NT2/D1 (cell line): ENCODE measurements at regions not wholly inside any gene's neighbourhood (a gene's known extent, or its start where the extent isn't known, plus 50 kb on each side); places are given as distances from the start of the nearest gene placed in this dataset.
A peak's percentile ranks its signal among the peaks of the same experiment; 100 is the strongest.
"Not testable (repeated sequence)": the region's sequence is repeated elsewhere in the genome, so short reads cannot be mapped to it uniquely, and the experiment has no call there.

Source experiments
- DNase-seq: peaks from one replicate; pipeline ENCODE4 v3.0.0-alpha.2; 2011; ENCODE audit warnings: low read depth, low spot score
- H3K27me3 ChIP-seq: 2 replicates; pipeline ENCODE4 v1.6.0; 2011; ENCODE audit warnings: mild to moderate bottlenecking; ENCODE audit not compliant: insufficient read length, insufficient read depth
- H3K36me3 ChIP-seq: 2 replicates; pipeline ENCODE4 v1.6.1; 2011; ENCODE audit warnings: mild to moderate bottlenecking, low read length, mixed read lengths; ENCODE audit not compliant: insufficient read depth, insufficient read length
- H3K4me1 ChIP-seq: 2 replicates; pipeline ENCODE4 v1.5.1; 2011; ENCODE audit not compliant: insufficient read depth, insufficient read length
- H3K4me3 ChIP-seq: 2 replicates; pipeline ENCODE4 v1.5.1; 2011; ENCODE audit warnings: low read depth; ENCODE audit not compliant: insufficient read length
- H3K9ac ChIP-seq: 2 replicates; pipeline ENCODE4 v1.6.0; 2011; ENCODE audit warnings: low read depth; ENCODE audit not compliant: insufficient read length
- H3K9me3 ChIP-seq: 2 replicates; pipeline ENCODE4 v1.5.1; 2011; ENCODE audit warnings: mild to moderate bottlenecking, low read length; ENCODE audit not compliant: insufficient read depth
- SUZ12 ChIP-seq: IDR thresholded peaks from 2 replicates; pipeline ENCODE4 v1.6.1; 2011; ENCODE audit not compliant: insufficient read length, insufficient read depth; ENCODE audit errors: extremely low read depth
- YY1 ChIP-seq: IDR thresholded peaks from 2 replicates; pipeline ENCODE4 v1.6.1; 2011; ENCODE audit not compliant: insufficient read length, insufficient read depth
- ZNF274 ChIP-seq: IDR thresholded peaks from 2 replicates; pipeline ENCODE4 v1.6.1; 2011; ENCODE audit warnings: mild to moderate bottlenecking, low read depth, low read length

- no peak for TF ChIP-seq SUZ12
- TF ChIP-seq YY1 = no peak
- TF ChIP-seq ZNF274 = no peak
- Histone ChIP-seq H3K4me3 (no peak overlapping the region), H3K36me3 (no peaks in the 10 kb centered on the region), H3K4me1 (no peaks in the 10 kb centered on the region), H3K27me3 (no peaks in the 10 kb centered on the region), H3K9me3 (peaks cover 26% of the 10 kb centered on the region), H3K9ac (no peak overlapping the region)
- DNase-seq = no peak
Observed at GRCh38 chr2:156958374-156958773, 299.1 kb upstream of the GALNT5 start.

GRCh38 chr2:156959481-156959880 is 298.0 kb upstream of the GALNT5 start:
- TF ChIP-seq YY1 = no peak
- TF ChIP-seq ZNF274 = no peak
- TF ChIP-seq SUZ12 = no peak
- no peaks in the 10 kb centered on the region for H3K4me1 ChIP-seq
- H3K9ac ChIP-seq = no peak overlapping the region
- no peaks in the 10 kb centered on the region for H3K36me3 ChIP-seq
- H3K9me3 ChIP-seq = peaks cover 26% of the 10 kb centered on the region
- H3K27me3 ChIP-seq = no peaks in the 10 kb centered on the region
- H3K4me3 ChIP-seq = no peak overlapping the region
- DNase-seq = no peak

DNA sequence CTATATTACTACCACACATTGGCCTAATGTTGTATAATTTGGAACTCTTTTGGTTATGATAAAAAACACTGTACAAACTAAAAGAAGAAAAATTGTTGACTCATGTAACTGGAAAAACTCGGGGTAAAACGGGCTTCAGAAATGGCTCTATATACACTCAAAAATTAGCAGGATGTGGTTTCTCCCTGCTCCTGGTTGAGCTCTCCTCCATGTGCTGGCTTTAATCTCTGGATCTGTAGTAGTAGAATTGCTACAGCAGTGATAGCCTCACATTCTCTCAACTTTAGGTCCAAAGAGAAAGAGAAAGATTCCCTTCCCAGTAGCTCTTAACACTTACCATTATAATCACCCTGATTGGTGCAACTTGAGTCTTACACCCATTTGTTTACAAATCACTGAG is 274.9 kb upstream of the GALNT5 start:
- Histone ChIP-seq H3K4me1 (no peaks in the 10 kb centered on the region), H3K4me3 (no peak overlapping the region), H3K27me3 (no peaks in the 10 kb centered on the region), H3K36me3 (no peaks in the 10 kb centered on the region), H3K9ac (no peak overlapping the region), H3K9me3 (no peaks in the 10 kb centered on the region)
- no peak for DNase-seq
- TF ChIP-seq YY1 = no peak
- no peak for TF ChIP-seq SUZ12
- TF ChIP-seq ZNF274 = no peak

GRCh38 chr2:156986339-156986988 is 271.0 kb upstream of the GALNT5 start:
- no peaks in the 10 kb centered on the region for H3K27me3 ChIP-seq
- H3K4me3 ChIP-seq = no peak overlapping the region
- no peak for TF ChIP-seq ZNF274
- no peak for TF ChIP-seq YY1
- no peak for TF ChIP-seq SUZ12
- no peaks in the 10 kb centered on the region for H3K9me3 ChIP-seq
- no peaks in the 10 kb centered on the region for H3K36me3 ChIP-seq
- no peaks in the 10 kb centered on the region for H3K4me1 ChIP-seq
- DNase-seq = no peak
- no peak overlapping the region for H3K9ac ChIP-seq

DNA sequence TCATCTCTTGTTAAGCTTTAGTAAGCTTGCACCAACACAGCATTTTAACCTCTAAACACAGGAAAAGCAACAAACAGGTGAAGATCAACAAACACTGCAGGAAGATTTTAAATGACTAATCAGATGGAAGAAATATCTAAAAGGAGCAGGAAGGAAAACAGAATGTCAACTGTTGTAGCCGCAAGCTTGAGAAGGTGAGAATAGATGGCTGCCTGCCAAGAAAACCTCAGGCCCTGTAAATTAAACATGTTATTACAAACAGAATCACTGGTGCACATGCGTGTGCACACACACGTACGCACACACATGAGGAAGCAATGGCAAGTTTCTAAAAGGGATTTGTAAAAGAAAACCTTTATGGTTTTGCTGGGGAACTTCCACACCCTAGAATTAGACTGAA is 257.8 kb upstream of the GALNT5 start:
- TF ChIP-seq SUZ12 (no peak), ZNF274 (no peak), YY1 (no peak)
- Histone ChIP-seq H3K27me3 (no peaks in the 10 kb centered on the region), H3K9ac (no peak overlapping the region), H3K36me3 (no peaks in the 10 kb centered on the region), H3K4me3 (no peak overlapping the region), H3K4me1 (no peaks in the 10 kb centered on the region), H3K9me3 (no peaks in the 10 kb centered on the region)
- DNase-seq = no peak

DNA sequence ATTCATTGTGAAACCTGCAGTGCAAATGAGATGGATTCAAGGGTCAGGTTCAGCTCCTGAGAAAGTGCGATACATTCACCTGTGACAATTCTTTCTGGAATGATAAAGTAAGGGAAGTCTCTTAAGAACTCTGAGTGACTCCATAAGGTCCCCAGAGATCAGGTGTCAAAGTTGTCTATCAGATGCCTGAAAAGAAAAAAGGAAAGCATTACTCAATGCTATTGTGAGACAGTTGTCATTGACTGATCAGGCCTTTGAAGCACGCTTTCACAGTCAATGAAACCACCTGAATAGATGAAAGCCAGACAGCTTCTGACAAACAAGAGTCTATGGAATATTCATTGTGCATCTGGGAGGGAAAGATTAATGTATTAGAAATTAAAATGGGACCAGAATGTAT is 252.7 kb upstream of the GALNT5 start:
- H3K27me3 ChIP-seq = no peaks in the 10 kb centered on the region
- DNase-seq = no peak
- no peak for TF ChIP-seq YY1
- no peak for TF ChIP-seq ZNF274
- TF ChIP-seq SUZ12 = no peak

GRCh38 chr2:157015015-157015575 is 242.4 kb upstream of the GALNT5 start:
- Histone ChIP-seq H3K4me1 (no peaks in the 10 kb centered on the region), H3K9ac (no peak overlapping the region), H3K4me3 (no peak overlapping the region), H3K9me3 (no peaks in the 10 kb centered on the region), H3K36me3 (no peaks in the 10 kb centered on the region), H3K27me3 (no peaks in the 10 kb centered on the region)
- no peak for TF ChIP-seq ZNF274
- TF ChIP-seq YY1 = no peak
- no peak for TF ChIP-seq SUZ12
- no peak for DNase-seq

More for the DNA sequence above, 252.7 kb upstream of the GALNT5 start:
- H3K36me3 ChIP-seq = no peaks in the 10 kb centered on the region
- H3K4me1 ChIP-seq = no peaks in the 10 kb centered on the region
- H3K4me3 ChIP-seq = no peak overlapping the region
- no peaks in the 10 kb centered on the region for H3K9me3 ChIP-seq
- H3K9ac ChIP-seq = no peak overlapping the region

DNA sequence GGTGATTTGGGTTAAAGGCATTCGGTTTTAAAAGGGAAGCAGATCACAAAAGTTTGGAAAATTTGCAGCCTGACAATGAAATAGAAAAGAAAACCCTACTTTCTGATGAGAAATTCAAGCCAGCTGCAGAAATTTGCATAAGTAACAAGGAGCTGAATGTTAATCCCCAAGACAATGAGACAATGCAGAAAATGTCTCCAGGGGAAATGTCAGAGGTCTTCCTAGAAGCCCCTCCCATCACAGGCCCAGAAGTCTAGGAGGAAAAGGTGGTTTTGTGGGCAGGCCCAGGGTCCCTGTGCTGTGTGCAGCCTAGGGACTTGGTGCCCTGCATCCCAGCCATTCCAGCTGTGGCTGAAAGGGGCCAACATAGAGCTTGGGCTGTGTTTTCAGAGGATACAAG is 234.2 kb upstream of the GALNT5 start:
- not testable (repeated sequence) for H3K36me3 ChIP-seq, H3K4me1 ChIP-seq, H3K4me3 ChIP-seq, H3K27me3 ChIP-seq, H3K9ac ChIP-seq
- DNase-seq = peak; percentile 18
- peaks cover 28% of the 10 kb centered on the region; the same call in 1 of the 2 replicates for H3K9me3 ChIP-seq
